ENCODE measurements at regions not wholly inside any gene's neighbourhood (a gene's known extent, or its start where the extent isn't known, plus 50 kb on each side); places are given as distances from the start of the nearest gene placed in this dataset.

DNA sequence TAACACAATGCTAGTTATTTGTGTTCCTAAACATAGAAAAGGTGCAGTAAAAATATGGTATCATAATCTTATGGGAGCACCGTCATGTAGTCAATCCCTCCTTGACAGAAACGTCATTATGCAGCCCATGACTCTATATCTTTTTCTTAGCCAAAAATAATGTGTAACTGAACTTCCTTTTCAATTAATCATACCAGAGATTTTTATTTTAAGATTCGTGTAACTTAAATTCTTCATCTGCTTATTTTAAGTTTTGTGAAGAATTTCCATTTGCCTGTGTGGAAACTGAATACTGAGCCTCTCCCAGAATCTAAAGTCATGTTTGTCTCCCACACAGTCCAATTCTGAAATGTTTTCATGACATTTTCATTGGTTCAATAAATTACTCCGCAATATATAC, 699.1 kb downstream of the KCNA4 start:
- TF ChIP-seq, protein P1, sequence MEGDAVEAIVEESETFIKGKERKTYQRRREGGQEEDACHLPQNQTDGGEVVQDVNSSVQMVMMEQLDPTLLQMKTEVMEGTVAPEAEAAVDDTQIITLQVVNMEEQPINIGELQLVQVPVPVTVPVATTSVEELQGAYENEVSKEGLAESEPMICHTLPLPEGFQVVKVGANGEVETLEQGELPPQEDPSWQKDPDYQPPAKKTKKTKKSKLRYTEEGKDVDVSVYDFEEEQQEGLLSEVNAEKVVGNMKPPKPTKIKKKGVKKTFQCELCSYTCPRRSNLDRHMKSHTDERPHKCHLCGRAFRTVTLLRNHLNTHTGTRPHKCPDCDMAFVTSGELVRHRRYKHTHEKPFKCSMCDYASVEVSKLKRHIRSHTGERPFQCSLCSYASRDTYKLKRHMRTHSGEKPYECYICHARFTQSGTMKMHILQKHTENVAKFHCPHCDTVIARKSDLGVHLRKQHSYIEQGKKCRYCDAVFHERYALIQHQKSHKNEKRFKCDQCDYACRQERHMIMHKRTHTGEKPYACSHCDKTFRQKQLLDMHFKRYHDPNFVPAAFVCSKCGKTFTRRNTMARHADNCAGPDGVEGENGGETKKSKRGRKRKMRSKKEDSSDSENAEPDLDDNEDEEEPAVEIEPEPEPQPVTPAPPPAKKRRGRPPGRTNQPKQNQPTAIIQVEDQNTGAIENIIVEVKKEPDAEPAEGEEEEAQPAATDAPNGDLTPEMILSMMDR (IDR thresholded peaks at IDR 0.05) = no peak
- TF ChIP-seq EZH2 (IDR thresholded peaks at IDR 0.05; ENCODE audit: borderline replicate concordance, insufficient read depth, low read depth, low read length, poor library complexity, severe bottlenecking) = no peak

All from B cell (primary cell).